HG02885 (cell line): ENCODE measurements at regions not wholly inside any gene's neighbourhood (a gene's known extent, or its start where the extent isn't known, plus 50 kb on each side); places are given as distances from the start of the nearest gene placed in this dataset.
A peak's percentile ranks its signal among the peaks of the same experiment; 100 is the strongest.

ENCODE experiments used
- ATAC-seq: cut with Tn5 transposase; IDR thresholded peaks from one replicate; pipeline ENCODE4 v1.9.1; 2021; ENCODE audit warnings: mild to moderate bottlenecking; ENCODE audit not compliant: unreplicated experiment, poor library complexity

GRCh38 chr13:106384516-106384915 lies 150.9 kb downstream of the EFNB2 start:
- ATAC-seq = no peak

GRCh38 chr13:106383791-106384190 lies 151.7 kb downstream of the EFNB2 start:
- no peak for ATAC-seq

GRCh38 chr13:106382534-106382933 lies 152.9 kb downstream of the EFNB2 start:
- no peak for ATAC-seq

GRCh38 chr13:106381091-106381490 lies 154.4 kb downstream of the EFNB2 start:
- ATAC-seq = no peak

GRCh38 chr13:106377931-106378662 lies 157.4 kb downstream of the EFNB2 start:
- no peak for ATAC-seq

GRCh38 chr13:106377341-106377740 lies 158.1 kb downstream of the EFNB2 start:
- ATAC-seq = no peak

- ATAC-seq = no peak
Measured at GRCh38 chr13:106376401-106377112, 158.9 kb downstream of the EFNB2 start.

GRCh38 chr13:106375085-106375484 lies 160.4 kb downstream of the EFNB2 start:
- no peak for ATAC-seq

- no peak for ATAC-seq
Measured at GRCh38 chr13:106374631-106375030, 160.8 kb downstream of the EFNB2 start.

GRCh38 chr13:106373989-106374572 lies 161.4 kb downstream of the EFNB2 start:
- ATAC-seq = peak; percentile 72

- peak; percentile 70 for ATAC-seq
Measured at GRCh38 chr13:106373304-106373988, 162.0 kb downstream of the EFNB2 start.

- ATAC-seq = peak; percentile 51
Measured at GRCh38 chr13:106372199-106373155, 163.0 kb downstream of the EFNB2 start.

GRCh38 chr13:106371024-106371423 lies 164.4 kb downstream of the EFNB2 start:
- no peak for ATAC-seq

GRCh38 chr13:106369858-106370257 lies 165.6 kb downstream of the EFNB2 start:
- no peak for ATAC-seq

- ATAC-seq = no peak
Measured at GRCh38 chr13:106369091-106369490, 166.4 kb downstream of the EFNB2 start.

GRCh38 chr13:106367361-106367971 lies 168.0 kb downstream of the EFNB2 start:
- ATAC-seq = no peak

GRCh38 chr13:106362707-106363106 lies 172.8 kb downstream of the EFNB2 start:
- no peak for ATAC-seq

- no peak for ATAC-seq
Measured at GRCh38 chr13:106361621-106362020, 173.8 kb downstream of the EFNB2 start.

- no peak for ATAC-seq
Measured at GRCh38 chr13:106357198-106357597, 178.3 kb downstream of the EFNB2 start.
